MM.1S (cell line): ENCODE measurements at regions not wholly inside any gene's neighbourhood (a gene's known extent, or its start where the extent isn't known, plus 50 kb on each side); places are given as distances from the start of the nearest gene placed in this dataset.

Source experiments
- CTCF ChIP-seq: fragments of 300-600 bp; sonication (generic); IDR thresholded peaks from 2 replicates; pipeline ENCODE4 v1.5.1; 2016; ENCODE audit warnings: antibody characterized with exemption, low read length, mixed read lengths
- EZH2 ChIP-seq: fragments of 300-600 bp; sonication (generic); optimal IDR thresholded peaks from 2 replicates; pipeline ENCODE3; 2017; ENCODE audit warnings: low read depth, mild to moderate bottlenecking, antibody characterized with exemption, low read length, mixed read lengths
- EZH2phosphoT487 ChIP-seq: fragments of 300-600 bp; sonication (generic); IDR thresholded peaks from 2 replicates; pipeline ENCODE4 v1.6.1; 2018; ENCODE audit warnings: antibody characterized with exemption, low read length

- TF ChIP-seq CTCF (no peak), EZH2 (no peak), EZH2phosphoT487 (no peak)
Measured at GRCh38 chr6:81669445-81669844, 83.0 kb downstream of the TENT5A start.
